HG02763 (cell line): ENCODE measurements at regions not wholly inside any gene's neighbourhood (a gene's known extent, or its start where the extent isn't known, plus 50 kb on each side); places are given as distances from the start of the nearest gene placed in this dataset.

Experiments
- ATAC-seq: cut with Tn5 transposase; IDR thresholded peaks from one replicate; pipeline ENCODE4 v1.9.1; 2021; ENCODE audit warnings: mild to moderate bottlenecking, moderate library complexity; ENCODE audit not compliant: unreplicated experiment

DNA sequence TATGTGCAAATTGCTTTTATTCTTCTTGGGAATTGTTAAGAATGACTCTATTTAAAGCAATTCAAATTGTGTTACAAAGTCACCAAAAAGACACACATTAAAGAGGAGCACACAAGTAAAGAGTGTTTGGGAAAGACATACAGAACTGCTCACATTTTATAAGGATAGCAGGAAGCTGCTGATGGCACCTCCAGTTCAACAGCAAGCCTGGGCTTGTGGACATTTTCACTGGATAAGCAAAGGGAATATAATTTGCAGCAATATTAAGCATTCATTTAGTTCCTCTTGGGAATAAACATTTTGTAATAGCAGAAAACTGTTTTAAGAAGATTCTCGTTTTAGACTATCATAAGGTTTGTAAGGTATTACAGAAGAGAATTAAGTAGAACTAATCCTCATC is 1271.9 kb downstream of the ZPLD1 start:
- ATAC-seq: no peak

DNA sequence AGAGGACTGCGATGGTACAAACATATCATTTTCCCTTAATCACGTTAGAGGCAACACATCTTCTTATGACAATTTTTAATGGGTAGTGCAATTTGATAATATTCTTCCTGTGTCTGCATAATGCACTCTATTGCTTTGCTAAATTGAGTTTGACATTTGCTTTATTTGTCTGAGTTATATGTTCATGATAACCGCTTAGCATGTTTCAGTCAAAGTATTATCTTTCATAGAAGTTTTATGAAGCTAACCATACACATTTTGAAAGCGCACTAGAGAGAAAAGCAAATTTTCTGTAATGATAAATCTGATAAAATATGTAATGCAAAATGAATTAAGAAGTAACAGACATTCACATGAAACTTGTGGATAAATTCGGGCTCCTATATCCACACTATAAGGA is 1276.9 kb downstream of the ZPLD1 start:
- no peak for ATAC-seq

DNA sequence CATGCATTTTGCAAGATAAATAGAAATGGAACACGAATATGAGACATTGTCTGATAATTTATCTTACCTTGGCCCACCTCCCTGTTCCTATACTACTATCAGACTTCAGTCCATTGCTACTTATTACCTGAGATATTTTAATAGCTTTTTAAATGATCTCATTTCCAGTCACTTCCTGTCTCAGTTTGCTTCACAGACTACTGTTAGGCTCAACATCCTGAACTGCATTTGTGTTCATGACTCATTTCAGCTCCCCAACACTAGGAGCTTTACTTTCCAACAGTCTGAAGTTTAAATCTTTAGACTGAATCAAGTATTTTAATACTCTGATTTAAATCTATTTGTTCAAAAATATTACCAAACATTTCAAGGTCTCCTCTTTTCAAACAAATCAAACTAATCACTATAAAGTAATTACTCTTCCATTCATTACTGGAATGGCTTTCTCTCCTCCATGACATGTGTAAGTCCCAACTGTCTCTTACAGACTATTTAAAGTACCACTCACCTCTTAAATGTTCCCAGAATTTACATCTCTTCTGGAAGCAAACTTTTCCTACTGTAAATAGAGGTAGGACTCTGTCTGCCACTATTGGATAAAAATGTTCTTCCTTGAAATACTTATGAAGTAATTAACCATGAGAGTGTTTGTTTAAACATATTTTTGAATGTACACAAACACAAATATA is 1277.6 kb downstream of the ZPLD1 start:
- ATAC-seq: no peak

DNA sequence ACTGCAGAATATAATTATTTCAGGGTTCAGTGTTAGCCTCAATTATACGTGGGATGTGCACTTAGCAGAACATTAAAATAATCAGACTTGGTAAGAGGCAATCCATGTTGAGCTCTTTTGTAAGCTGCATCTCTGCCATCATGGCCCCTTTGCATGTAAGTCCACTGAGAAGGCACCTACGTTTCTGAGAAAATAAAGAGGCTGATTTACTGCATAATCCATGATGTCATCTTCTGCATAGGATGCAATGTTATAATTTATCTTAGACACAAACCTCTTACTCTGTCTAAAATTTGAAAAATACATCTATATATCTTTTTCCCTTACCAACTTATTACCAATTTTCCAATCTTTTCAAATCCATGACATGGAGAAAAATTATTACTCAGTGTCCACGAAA is 1294.7 kb downstream of the ZPLD1 start:
- ATAC-seq: no peak

DNA sequence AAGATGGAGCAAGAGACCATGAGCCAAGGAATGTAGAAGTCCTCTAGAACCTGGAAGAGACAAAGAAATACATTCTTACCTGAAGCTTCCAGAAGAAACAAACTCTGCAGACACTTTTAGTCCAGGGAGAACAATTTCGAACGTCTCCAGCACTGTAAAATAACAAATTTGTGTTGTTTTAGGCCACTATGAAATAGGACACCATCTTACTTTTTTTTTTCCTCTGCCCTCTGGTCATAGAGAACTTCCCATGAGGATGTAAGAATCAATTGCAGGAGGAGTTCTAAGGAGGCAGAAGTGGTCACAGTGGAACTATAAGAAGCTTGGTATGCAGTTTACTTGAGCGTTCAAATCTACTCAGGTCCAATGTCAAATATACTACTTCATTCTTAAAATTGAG is 1295.9 kb downstream of the ZPLD1 start:
- ATAC-seq: no peak

DNA sequence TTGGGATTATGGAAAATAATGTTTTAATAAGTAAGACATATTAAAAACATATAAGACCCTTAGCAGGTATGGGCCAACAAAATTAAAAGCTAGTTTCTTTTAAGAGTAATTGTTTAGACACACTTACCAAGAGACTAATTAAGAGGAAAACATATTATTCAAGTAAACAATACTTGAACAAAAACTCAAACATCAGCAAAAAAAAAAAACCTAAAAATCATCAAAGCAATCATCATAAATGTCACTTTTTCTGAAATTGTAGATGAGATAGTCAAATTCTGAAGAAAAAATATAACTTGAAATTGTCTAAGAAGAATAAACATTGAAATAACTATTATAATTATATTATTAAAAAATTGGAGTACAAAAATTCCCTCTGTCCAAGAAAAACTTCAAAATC is 1318.2 kb downstream of the ZPLD1 start:
- no peak for ATAC-seq

DNA sequence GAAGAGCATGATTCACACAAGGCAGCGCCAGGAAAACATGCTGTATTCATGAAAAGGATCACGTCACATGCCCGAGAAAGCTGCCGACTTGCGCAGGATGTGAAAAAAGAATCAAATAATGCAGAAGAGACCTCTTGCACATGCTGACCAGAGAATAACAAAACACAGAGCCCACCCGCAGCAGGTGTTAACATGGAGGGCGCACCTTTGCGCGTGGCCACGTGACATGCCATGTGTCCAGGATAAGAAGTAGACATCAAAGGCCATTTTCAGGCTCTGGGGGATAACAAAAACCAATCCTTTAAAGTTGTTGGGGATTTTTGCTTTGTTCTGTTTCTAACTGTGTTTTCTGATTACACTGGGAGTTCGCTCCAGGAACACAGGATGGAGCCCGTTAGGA is 1332.8 kb downstream of the ZPLD1 start:
- no peak for ATAC-seq

DNA sequence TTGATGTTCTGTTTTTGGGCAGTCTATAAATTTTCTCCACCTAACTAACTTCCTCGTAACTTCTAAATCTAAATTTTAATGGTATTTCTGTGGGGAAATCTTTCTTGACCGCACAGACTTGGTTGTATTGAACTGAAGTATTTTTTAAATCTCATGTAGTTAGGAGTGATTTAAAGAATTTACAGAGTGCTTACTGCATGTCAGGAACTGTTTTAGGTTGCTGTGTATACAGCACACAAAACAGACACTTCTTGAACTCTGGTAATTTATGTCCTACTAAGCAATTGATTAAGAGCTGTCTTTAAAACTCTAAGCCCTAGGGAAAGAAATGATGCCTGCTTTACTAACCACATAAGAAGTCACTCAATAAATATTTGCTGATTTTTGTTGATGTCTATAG is 1350.2 kb downstream of the ZPLD1 start:
- no peak for ATAC-seq

DNA sequence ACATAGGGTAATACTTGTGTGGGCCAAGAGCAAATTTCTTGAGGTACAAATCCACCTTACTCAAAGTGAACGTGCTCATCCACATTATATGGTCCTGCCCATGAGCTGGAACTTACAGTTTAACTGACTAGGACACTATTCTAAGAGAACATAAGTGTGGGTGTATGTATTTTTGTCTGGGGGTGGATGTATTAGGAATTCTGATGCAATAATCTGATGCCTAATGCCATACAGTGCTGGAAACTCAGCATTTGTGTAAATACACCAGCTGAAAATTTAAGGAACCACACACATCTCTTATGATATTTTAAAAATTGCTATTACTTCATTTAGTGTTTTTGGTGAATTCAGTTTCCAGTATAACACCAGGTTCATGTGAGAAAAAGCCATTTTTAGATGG is 1350.7 kb downstream of the ZPLD1 start:
- no peak for ATAC-seq

DNA sequence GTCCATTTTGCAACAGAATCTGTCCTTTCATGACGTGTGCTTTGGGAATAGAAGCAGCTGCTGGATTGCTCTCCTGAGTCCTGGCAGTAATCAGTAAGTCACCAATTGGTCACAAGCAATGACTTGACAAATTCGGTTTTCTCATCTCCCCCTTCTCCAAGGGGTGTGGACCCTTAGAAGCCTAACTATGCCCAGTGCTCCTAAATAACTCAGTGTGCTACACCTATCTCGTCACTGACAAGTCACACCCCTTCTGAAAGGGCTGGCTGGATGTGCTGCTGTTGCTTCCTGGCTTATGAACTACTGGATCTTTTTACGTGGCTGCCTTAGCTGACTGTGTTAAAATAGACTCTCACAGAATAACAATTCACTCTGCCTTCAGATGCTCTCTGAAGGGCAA is 1351.5 kb downstream of the ZPLD1 start:
- no peak for ATAC-seq

DNA sequence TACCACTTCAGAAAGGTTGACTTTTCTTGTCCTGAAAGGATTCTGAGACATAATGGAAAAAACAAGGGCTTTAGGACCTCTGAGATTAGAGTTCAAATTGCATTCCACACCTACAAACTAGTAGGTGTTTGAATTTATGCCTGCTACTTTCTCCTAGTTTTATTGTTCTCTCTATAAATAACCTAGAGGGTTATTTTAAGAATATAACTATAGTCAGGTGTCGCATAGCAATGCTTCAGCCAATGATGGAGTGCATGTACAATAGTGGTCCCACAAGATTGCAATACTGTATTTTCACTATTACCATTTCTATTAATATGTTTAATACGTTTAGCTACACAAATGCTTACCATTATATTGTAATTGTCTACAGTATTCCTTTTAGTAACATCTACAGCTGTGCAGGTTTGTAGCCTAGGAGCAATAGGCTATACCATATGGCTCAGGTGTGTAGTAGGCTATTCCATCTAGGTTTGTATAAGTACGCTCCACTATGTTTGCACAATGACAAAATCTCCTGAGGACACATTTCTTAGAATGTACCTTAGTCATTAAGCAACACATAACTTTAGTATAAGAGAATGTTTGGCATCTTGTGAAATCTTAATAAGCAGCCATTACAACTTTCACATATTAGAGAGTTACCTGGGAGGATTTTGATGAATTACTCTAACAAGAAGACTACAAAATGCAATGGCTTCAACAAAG is 1352.5 kb downstream of the ZPLD1 start:
- no peak for ATAC-seq

DNA sequence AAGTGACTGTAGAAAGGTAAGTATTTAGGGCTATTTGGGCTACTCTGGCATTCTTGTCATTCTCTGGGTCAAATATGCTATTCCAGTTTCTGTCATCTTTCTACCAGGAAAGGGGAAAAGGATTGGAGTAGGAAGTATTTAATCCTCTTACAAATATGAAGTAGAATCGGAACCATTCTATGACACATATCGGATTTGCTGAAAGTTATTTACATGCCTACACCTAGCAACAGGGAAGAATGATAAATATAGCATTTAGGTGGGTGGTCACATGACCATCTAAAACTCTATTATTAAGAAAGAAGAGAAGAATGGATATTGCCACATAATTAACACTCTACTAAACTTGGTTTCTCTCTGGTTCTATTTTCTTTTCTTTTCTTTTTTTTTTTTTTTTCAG is 1353.1 kb downstream of the ZPLD1 start:
- ATAC-seq: no peak

DNA sequence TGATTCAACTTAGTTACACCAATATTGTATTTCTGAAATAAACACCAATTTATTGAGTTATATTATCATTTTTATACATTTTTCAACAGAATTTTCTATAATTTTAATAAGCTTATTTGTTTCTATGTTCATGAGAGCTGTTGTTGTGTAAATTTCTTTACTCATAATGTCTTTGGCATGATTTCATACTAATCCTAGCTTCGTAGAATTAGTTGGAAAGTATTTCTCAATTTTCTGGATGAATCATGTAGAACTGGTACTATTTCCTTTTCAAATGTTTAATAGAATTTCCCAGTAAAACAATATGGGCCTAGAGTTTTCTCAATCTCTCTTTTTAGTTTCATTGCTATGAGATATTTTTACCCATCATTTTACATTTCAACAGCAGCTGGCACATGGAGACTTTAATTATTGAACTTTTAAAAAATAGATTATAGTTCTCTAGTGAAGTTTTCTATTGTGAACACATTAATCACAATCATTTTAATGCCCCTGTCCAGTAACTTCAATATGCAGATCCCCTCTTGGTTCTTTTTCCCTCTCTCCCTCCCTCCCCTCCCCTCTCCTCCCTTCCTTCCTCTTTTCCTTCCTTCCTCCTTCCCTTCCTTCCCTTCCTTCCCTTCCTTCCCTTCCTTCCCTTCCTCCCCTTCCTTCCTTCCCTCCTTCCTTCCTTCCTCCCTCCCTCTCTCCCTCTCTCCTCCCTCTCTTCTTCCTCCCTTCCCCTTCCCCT is 1357.1 kb downstream of the ZPLD1 start:
- ATAC-seq: no peak

DNA sequence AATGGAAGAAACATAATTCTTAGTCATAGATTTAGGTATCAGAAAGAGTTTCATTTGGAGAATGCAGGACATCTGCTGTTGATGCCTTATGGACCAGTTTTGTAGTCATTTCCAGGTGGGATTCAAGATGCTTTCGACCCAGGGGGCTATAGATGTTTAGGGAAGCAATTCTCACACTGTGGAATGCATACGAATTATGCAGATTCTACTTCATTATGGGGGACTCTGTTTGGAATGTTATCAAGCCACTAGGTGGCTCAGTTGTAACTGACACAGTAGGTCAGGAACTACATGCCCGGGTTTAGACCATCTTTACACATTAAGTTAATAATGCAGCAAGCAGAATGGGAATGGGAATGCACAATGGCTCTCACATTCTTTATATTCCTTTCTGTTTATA is 1359.8 kb downstream of the ZPLD1 start:
- ATAC-seq: no peak

DNA sequence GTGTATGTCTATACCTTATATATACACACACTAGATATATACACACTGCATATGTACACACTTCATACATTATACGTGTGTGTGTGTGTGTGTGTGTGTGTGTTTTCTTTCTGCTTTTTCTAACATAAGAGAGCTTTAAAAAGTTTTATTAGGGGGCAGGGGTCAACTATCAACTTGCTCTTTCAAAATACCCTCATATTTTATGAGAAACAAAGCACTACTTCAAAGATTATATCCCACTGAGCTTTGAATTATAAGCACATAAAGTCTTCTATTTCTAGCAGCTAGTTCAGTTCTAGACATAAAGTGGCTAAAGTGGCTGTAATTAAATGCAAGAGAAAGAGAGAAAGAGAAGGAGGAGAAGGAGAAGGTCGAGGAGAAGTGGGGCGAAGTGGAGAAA is 1361.3 kb downstream of the ZPLD1 start:
- ATAC-seq: no peak

DNA sequence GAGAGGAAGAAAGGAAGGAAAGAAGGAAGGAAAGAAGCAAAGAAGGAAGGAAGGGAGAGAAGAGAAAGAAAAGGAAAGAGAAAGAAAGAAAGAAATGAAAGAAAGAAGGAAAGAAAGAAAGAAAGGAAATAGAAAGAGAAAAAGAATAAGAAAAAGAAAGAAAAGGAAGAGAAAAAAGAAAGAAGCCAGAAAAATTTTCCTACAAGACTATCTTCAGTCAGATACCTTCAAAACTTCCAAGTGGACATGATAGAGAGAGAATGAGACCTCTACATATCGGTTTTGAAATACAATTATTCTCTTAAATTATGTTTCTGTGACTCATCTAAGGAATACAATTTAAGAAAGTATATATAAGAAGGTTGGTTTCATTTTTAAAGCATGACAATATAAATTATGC is 1369.0 kb downstream of the ZPLD1 start:
- no peak for ATAC-seq

DNA sequence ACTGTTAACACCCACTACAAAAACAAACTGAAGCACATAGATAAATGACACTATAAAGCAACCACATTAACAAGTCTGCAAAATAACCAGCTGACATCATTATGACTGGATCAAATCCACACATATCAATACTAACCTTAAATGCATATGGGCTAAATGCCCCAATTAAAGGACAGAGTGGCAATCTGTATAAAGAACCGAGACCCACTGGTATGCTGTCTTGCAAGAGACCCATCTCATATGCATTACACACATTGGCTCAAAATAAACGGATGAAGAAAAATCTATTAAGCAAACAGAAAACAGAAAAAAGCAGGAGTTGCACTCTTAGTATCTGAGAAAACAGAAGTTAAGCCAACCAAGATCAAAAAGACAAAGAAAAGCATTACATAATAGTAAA is 1375.4 kb downstream of the ZPLD1 start:
- no peak for ATAC-seq

DNA sequence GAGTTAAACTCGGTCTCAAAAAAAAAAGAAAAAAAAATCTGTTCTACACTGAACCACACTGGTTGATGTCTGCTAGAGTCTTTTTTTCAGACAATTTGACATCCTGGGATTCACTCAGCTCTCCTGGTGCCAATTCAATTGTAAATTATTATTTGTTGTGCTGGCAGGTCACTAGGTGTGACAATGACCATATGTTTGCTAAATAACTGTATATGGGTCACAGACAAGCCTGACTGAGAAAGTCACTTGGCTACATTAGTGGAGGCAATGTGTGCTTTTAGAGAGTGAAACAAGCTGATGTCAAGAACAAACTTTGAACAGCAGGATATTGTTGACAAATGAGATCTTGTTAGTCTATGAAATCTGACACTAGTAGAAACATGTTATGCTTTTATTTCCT is 1379.1 kb downstream of the ZPLD1 start:
- no peak for ATAC-seq

DNA sequence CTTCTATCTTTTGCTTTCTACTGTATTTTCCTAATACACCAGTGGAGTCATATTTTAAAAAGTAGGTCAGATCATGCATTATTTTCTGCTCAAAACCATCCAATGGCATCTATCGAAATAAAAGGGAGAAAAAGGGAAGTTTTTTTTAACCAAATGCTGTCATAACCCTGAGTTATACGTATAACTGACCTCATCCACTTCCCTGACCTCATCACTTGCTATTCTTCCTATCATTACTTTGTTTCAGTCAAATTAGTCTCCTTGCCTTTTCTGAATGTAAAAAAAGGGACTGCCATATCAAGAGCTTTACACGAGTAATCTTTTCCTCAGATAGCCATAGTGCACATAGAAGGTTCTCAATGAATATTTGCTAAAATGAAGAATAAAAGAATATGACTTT is 1383.6 kb downstream of the ZPLD1 start:
- no peak for ATAC-seq

DNA sequence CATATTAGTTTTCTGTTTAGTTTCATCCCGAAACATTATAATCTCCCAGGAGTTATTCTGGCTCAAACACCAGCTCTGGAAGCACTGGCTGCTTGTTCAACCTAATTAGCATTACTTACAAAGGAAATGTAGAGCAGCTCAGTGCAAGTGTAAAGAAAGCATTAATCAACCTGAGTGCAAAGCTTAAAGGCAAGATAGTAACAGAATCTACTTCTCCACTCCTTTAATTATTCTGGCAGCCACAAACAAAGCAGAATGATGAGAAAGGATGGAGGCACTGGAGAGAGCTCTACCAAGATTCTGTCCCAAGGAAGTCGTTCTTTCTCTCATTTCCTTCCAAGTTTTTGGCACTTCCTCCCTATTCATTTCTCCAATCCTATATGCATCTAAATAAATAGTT is 1384.0 kb downstream of the ZPLD1 start:
- no peak for ATAC-seq

DNA sequence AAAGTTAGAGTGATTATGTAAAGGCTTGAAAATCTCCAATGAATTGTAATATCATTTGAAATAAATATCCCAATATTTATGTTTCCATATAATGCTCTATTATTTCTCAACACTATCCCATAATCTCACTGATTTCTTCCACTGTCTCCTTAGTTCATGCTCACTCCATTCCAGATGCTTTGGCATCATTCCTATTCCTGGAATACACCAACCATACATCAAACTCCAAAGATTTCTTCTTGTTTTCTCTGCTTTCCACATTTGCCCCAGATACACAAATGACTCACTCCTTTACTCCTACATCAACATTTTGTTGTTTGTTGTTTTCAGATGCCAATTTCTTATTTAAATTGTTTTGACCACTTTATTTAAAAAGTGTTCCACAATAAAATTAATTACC is 1390.8 kb downstream of the ZPLD1 start:
- ATAC-seq: no peak

DNA sequence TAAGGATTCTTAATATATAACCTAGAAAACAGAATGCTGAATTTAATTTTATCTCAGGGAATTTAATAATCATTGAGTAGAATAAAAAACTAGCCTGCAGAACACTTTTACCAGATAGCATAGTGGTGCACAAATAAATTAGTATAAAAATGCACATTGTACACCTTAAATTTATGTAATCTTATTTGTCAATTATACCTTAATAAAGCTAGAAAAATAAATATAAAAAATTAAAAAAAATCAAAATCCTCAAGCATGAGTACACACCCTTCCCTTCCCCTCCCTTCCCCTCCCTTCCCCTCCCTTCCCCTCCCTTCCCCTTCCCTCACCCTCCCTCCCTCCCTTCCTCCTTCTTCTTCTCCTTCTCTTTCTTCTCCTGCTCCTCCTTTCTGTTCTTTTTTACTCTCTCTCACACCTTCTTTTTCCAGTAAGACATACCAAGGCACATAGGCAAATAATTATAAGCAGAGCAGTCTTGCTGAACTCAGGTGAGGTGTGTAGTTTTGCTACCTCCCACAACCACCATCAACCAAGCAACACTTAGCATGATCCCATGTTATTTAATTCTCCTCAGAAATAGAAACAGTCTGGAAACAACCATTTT is 1395.0 kb downstream of the ZPLD1 start:
- ATAC-seq: no peak
